ENCODE measurements at regions not wholly inside any gene's neighbourhood (a gene's known extent, or its start where the extent isn't known, plus 50 kb on each side); places are given as distances from the start of the nearest gene placed in this dataset.

GRCh38 chr16:26856791-26857190 is 209.9 kb upstream of the C16orf82 start:
- DNase-seq (no peak), ATAC-seq (ENCODE audit: poor library complexity) (no peak)
- Mint-ChIP-seq H3K36me3 (ENCODE audit: low read depth) (no peaks in the 10 kb centered on the region), H3K27me3 (peaks cover 26% of the 10 kb centered on the region), H3K4me3 (no peak overlapping the region), H3K27ac (no peak overlapping the region), H3K4me1 (ENCODE audit: low read depth) (no peaks in the 10 kb centered on the region), H3K9me3 (peaks cover 15% of the 10 kb centered on the region)
- Histone ChIP-seq H3K4me3 (ENCODE audit: low read length) (no peak overlapping the region), H3K27me3 (ENCODE audit: control insufficient read depth in 1 of 2, insufficient read depth in 2 of 2, low read length in 2 of 2) (peaks cover 0 to 5% of the 10 kb centered on the region in 2 experiments), H3K9me3 (ENCODE audit: control insufficient read depth in 1 of 2, insufficient read depth in 1 of 2, low read length in 2 of 2) (peaks cover 8 to 16% of the 10 kb centered on the region in 2 experiments), H3K4me1 (ENCODE audit: insufficient read depth, low read length) (no peaks in the 10 kb centered on the region), H3K27ac (ENCODE audit: low read depth in 1 of 2, low read length in 2 of 2) (no peak overlapping the region), H3K36me3 (ENCODE audit: insufficient read depth, low read length) (no peaks in the 10 kb centered on the region)
- ChIA-PET POLR2A (no interaction called here), CTCF (no interaction called here)
- TF ChIP-seq CTCF (IDR thresholded peaks at IDR 0.05): no peak
- intact Hi-C loops (cut with DNase I, micrococcal nuclease): no loop called here

- Histone ChIP-seq H3K27ac (ENCODE audit: low read depth in 1 of 2, low read length in 2 of 2) (no peak overlapping the region), H3K9me3 (ENCODE audit: control insufficient read depth in 1 of 2, insufficient read depth in 1 of 2, low read length in 2 of 2) (peaks cover 8 to 16% of the 10 kb centered on the region in 2 experiments), H3K36me3 (ENCODE audit: insufficient read depth, low read length) (no peaks in the 10 kb centered on the region), H3K4me3 (ENCODE audit: low read length) (no peak overlapping the region), H3K27me3 (ENCODE audit: control insufficient read depth in 1 of 2, insufficient read depth in 2 of 2, low read length in 2 of 2) (peaks cover 0 to 5% of the 10 kb centered on the region in 2 experiments), H3K4me1 (ENCODE audit: insufficient read depth, low read length) (no peaks in the 10 kb centered on the region)
- POLR2A ChIA-PET: no interaction called here
- Mint-ChIP-seq H3K4me3 (no peak overlapping the region), H3K27ac (no peak overlapping the region), H3K27me3 (peaks cover 26% of the 10 kb centered on the region), H3K4me1 (ENCODE audit: low read depth) (no peaks in the 10 kb centered on the region), H3K36me3 (ENCODE audit: low read depth) (no peaks in the 10 kb centered on the region), H3K9me3 (peaks cover 15% of the 10 kb centered on the region)
- no peak for TF ChIP-seq CTCF (IDR thresholded peaks at IDR 0.05)
- ATAC-seq (ENCODE audit: poor library complexity): no peak
- intact Hi-C loops (cut with DNase I, micrococcal nuclease): no loop called here
- no peak for DNase-seq
- CTCF ChIA-PET: no interaction called here
Observed at GRCh38 chr16:26857371-26857770, 209.4 kb upstream of the C16orf82 start.

- ChIA-PET CTCF (no interaction called here), POLR2A (no interaction called here)
- H3K36me3 Mint-ChIP-seq (ENCODE audit: low read depth): no peaks in the 10 kb centered on the region
- peaks cover 8 to 16% of the 10 kb centered on the region in 2 experiments for H3K9me3 ChIP-seq (ENCODE audit: control insufficient read depth in 1 of 2, insufficient read depth in 1 of 2, low read length in 2 of 2)
- H3K4me3 ChIP-seq (ENCODE audit: low read length): no peak overlapping the region
- no peak for ATAC-seq (ENCODE audit: poor library complexity)
- no peaks in the 10 kb centered on the region for H3K4me1 Mint-ChIP-seq (ENCODE audit: low read depth)
- H3K27me3 ChIP-seq (ENCODE audit: control insufficient read depth in 1 of 2, insufficient read depth in 2 of 2, low read length in 2 of 2): no peaks in the 10 kb centered on the region
- H3K27ac ChIP-seq (ENCODE audit: low read depth in 1 of 2, low read length in 2 of 2): no peak overlapping the region
- peaks cover 35% of the 10 kb centered on the region for H3K27me3 Mint-ChIP-seq
- intact Hi-C loops (cut with DNase I, micrococcal nuclease): no loop called here
- no peaks in the 10 kb centered on the region for H3K4me1 ChIP-seq (ENCODE audit: insufficient read depth, low read length)
- H3K27ac Mint-ChIP-seq: no peak overlapping the region
- no peak overlapping the region for H3K4me3 Mint-ChIP-seq
- no peak for TF ChIP-seq CTCF (IDR thresholded peaks at IDR 0.05)
- peaks cover 15% of the 10 kb centered on the region for H3K9me3 Mint-ChIP-seq
- no peak for DNase-seq
- no peaks in the 10 kb centered on the region for H3K36me3 ChIP-seq (ENCODE audit: insufficient read depth, low read length)
Observed at GRCh38 chr16:26860506-26860905, 206.2 kb upstream of the C16orf82 start.
